ENCODE measurements at regions not wholly inside any gene's neighbourhood (a gene's known extent, or its start where the extent isn't known, plus 50 kb on each side); places are given as distances from the start of the nearest gene placed in this dataset.

- no peak for DNase-seq (ENCODE audit: low read depth)
- TF ChIP-seq CTCF (IDR thresholded peaks at IDR 0.05; ENCODE audit: insufficient read depth, low read depth, low read length): no peak
- H3K4me3 ChIP-seq (ENCODE audit: low read depth, low read length): no peak overlapping the region
Measured at GRCh38 chr5:159545156-159545555, 214.9 kb upstream of the IL12B start.

- no peak overlapping the region for H3K4me3 ChIP-seq (ENCODE audit: low read depth, low read length)
- DNase-seq (ENCODE audit: low read depth): no peak
- TF ChIP-seq CTCF (IDR thresholded peaks at IDR 0.05; ENCODE audit: insufficient read depth, low read depth, low read length): no peak
Measured at GRCh38 chr5:159547466-159548195, 217.3 kb upstream of the IL12B start.

GRCh38 chr5:159548517-159548916 lies 218.2 kb upstream of the IL12B start:
- H3K4me3 ChIP-seq (ENCODE audit: low read depth, low read length): no peak overlapping the region
- no peak for TF ChIP-seq CTCF (IDR thresholded peaks at IDR 0.05; ENCODE audit: insufficient read depth, low read depth, low read length)
- no peak for DNase-seq (ENCODE audit: low read depth)

DNA sequence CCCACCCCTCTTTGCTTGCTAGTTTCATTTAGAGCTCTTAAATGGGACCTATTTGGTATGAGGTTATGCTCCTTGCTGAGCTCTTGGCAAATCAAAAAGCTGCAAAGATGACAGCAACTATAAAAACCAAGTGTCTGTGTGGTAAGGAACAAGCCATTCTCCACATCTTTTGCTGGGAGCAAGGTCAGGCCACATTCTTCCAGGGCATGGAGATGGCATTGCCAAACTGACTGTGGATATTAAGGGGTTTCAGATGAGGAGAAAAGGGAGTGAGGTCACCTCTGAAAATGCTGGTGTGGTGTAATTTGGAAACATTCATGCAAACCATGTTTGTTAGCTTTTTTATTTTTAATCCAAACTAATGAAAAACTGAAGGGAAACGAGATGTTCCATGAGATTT lies 218.8 kb upstream of the IL12B start:
- DNase-seq (ENCODE audit: low read depth): no peak
- TF ChIP-seq CTCF (IDR thresholded peaks at IDR 0.05; ENCODE audit: insufficient read depth, low read depth, low read length): no peak
- H3K4me3 ChIP-seq (ENCODE audit: low read depth, low read length): no peak overlapping the region

DNA sequence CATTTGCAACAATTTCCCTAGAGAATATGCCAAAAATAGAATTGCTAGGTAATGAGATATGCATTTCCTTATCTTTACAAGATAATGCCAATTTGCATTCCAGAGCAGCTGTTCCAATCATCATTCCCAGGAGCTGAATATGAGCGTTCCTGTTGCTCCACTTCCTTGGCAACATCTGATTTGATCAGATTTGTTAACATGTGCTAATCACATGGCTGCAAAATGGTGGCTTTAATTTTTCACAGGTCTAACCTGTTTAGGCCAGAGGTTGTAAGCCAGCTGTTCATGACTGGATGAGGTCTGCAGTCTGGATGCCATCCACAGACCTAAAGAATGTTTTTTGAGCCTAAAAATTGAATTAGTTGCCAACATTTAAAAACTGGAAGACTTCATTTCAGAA lies 220.7 kb upstream of the IL12B start:
- no peak overlapping the region for H3K4me3 ChIP-seq (ENCODE audit: low read depth, low read length)
- no peak for TF ChIP-seq CTCF (IDR thresholded peaks at IDR 0.05; ENCODE audit: insufficient read depth, low read depth, low read length)
- no peak for DNase-seq (ENCODE audit: low read depth)

- DNase-seq (ENCODE audit: low read depth): peak; percentile 8
- no peak overlapping the region for H3K4me3 ChIP-seq (ENCODE audit: low read depth, low read length)
- no peak for TF ChIP-seq CTCF (IDR thresholded peaks at IDR 0.05; ENCODE audit: insufficient read depth, low read depth, low read length)
Measured at GRCh38 chr5:159552751-159553150, 222.5 kb upstream of the IL12B start.

- no peak overlapping the region for H3K4me3 ChIP-seq (ENCODE audit: low read depth, low read length)
- TF ChIP-seq CTCF (IDR thresholded peaks at IDR 0.05; ENCODE audit: insufficient read depth, low read depth, low read length): no peak
- no peak for DNase-seq (ENCODE audit: low read depth)
Measured at GRCh38 chr5:159553792-159554191, 223.5 kb upstream of the IL12B start.

Data from fibroblast of villous mesenchyme (primary cell).